DND-41 (cell line): ENCODE measurements at regions not wholly inside any gene's neighbourhood (a gene's known extent, or its start where the extent isn't known, plus 50 kb on each side); places are given as distances from the start of the nearest gene placed in this dataset.

Experiments
- CTCF ChIP-seq: IDR thresholded peaks from 2 replicates; pipeline ENCODE4 v1.5.1; 2012; ENCODE audit warnings: borderline replicate concordance, low read length, moderate library complexity, mild to moderate bottlenecking; ENCODE audit not compliant: poor library complexity, severe bottlenecking; ENCODE audit errors: extremely low read depth
- EZH2 ChIP-seq: IDR thresholded peaks from 3 replicates; pipeline ENCODE4 v1.6.1; 2012; ENCODE audit warnings: borderline replicate concordance, low read depth, mild to moderate bottlenecking, moderate library complexity, low read length, inconsistent platforms; ENCODE audit not compliant: severe bottlenecking

GRCh38 chr9:26695298-26695622 is 197.3 kb downstream of the CAAP1 start:
- TF ChIP-seq EZH2 (no peak), CTCF (no peak)
